Ecto neural progenitor cell (in vitro differentiated cells): ENCODE measurements at regions not wholly inside any gene's neighbourhood (a gene's known extent, or its start where the extent isn't known, plus 50 kb on each side); places are given as distances from the start of the nearest gene placed in this dataset.

Experiments
- DNase-seq: peaks from one replicate; pipeline ENCODE4 v3.0.0-alpha.2; 2018; ENCODE audit warnings: low spot score

GRCh38 chr2:63658176-63658968 lies 69.6 kb downstream of the MDH1 start:
- no peak for DNase-seq

- DNase-seq = no peak
Measured at GRCh38 chr2:63660060-63660459, 71.3 kb downstream of the MDH1 start.

GRCh38 chr2:63661076-63661475 lies 72.3 kb downstream of the MDH1 start:
- DNase-seq = no peak

GRCh38 chr2:63662028-63662804 lies 73.5 kb downstream of the MDH1 start:
- no peak for DNase-seq

GRCh38 chr2:63663013-63663864 lies 74.5 kb downstream of the MDH1 start:
- no peak for DNase-seq

GRCh38 chr2:63665091-63665490 lies 76.3 kb downstream of the MDH1 start:
- no peak for DNase-seq

- DNase-seq = no peak
Measured at GRCh38 chr2:63665846-63666475, 77.2 kb downstream of the MDH1 start.

GRCh38 chr2:63667132-63667700 lies 78.5 kb downstream of the MDH1 start:
- no peak for DNase-seq

GRCh38 chr2:63668000-63668399 lies 79.2 kb downstream of the MDH1 start:
- no peak for DNase-seq

GRCh38 chr2:63668466-63668865 lies 79.7 kb downstream of the MDH1 start:
- no peak for DNase-seq

GRCh38 chr2:63669596-63669995 lies 80.8 kb downstream of the MDH1 start:
- DNase-seq = no peak

- DNase-seq = no peak
Measured at GRCh38 chr2:63673865-63674533, 85.2 kb downstream of the MDH1 start.

- no peak for DNase-seq
Measured at GRCh38 chr2:63675026-63675425, 86.3 kb downstream of the MDH1 start.

GRCh38 chr2:63676135-63676534 lies 87.4 kb downstream of the MDH1 start:
- DNase-seq = no peak

- no peak for DNase-seq
Measured at GRCh38 chr2:63678085-63678484, 89.3 kb downstream of the MDH1 start.

- DNase-seq = no peak
Measured at GRCh38 chr2:63678551-63678950, 89.8 kb downstream of the MDH1 start.

GRCh38 chr2:63679252-63679855 lies 90.6 kb downstream of the MDH1 start:
- DNase-seq = no peak

GRCh38 chr2:63680455-63680854 lies 91.7 kb downstream of the MDH1 start:
- no peak for DNase-seq

GRCh38 chr2:63681896-63682295 lies 93.1 kb downstream of the MDH1 start:
- no peak for DNase-seq

- no peak for DNase-seq
Measured at GRCh38 chr2:63692002-63692606, 103.3 kb downstream of the MDH1 start.
